SK-N-SH treated with all-trans-retinoic acid at 6 μM for 48 hours (cell line): ENCODE measurements at regions not wholly inside any gene's neighbourhood (a gene's known extent, or its start where the extent isn't known, plus 50 kb on each side); places are given as distances from the start of the nearest gene placed in this dataset.

Experiments used
- ATAC-seq: fragments of 200-7000 bp; cut with Tn5 transposase; 3 replicates; pipeline ENCODE4 v1.9.1; 2020; ENCODE audit warnings: mild to moderate bottlenecking, moderate library complexity
- ARNTL ChIP-seq: fragments of 450-650 bp; formaldehyde crosslinking; IDR thresholded peaks from 2 replicates; pipeline ENCODE4 v1.5.0; 2020; ENCODE audit warnings: low read depth, mild to moderate bottlenecking, moderate library complexity, borderline replicate concordance
- BACH2 ChIP-seq: fragments of 250-450 bp; sonication (Bioruptor Pico); IDR thresholded peaks from 2 replicates; pipeline ENCODE4 v1.9.0; 2021; ENCODE audit warnings: mild to moderate bottlenecking, borderline replicate concordance
- CREB5 ChIP-seq: fragments of 250-450 bp; sonication (Bioruptor Pico); IDR thresholded peaks from 2 replicates; pipeline ENCODE4 v1.5.1; 2020; ENCODE audit warnings: low read depth, mild to moderate bottlenecking, moderate library complexity
- CSDC2 ChIP-seq: fragments of 250-450 bp; sonication (Bioruptor Pico); IDR thresholded peaks from 2 replicates; pipeline ENCODE4 v1.5.0; 2020; ENCODE audit warnings: mild to moderate bottlenecking, moderate library complexity
- CSRNP3 ChIP-seq: fragments of 250-450 bp; sonication (Bioruptor Pico); IDR thresholded peaks from 2 replicates; pipeline ENCODE4 v1.5.1; 2021; ENCODE audit warnings: mild to moderate bottlenecking, moderate library complexity
- ESRRG ChIP-seq: fragments of 250-450 bp; sonication (Bioruptor Pico); IDR thresholded peaks from 2 replicates; pipeline ENCODE4 v1.6.1; 2021; ENCODE audit warnings: mild to moderate bottlenecking
- GLIS3 ChIP-seq: fragments of 250-450 bp; sonication (Bioruptor Pico); IDR thresholded peaks from 2 replicates; pipeline ENCODE4 v1.5.0; 2020; ENCODE audit warnings: mild to moderate bottlenecking, moderate library complexity
- ISL1 ChIP-seq: fragments of 250-450 bp; sonication (Bioruptor Pico); IDR thresholded peaks from 2 replicates; pipeline ENCODE4 v2.1.2; 2022; ENCODE audit warnings: mild to moderate bottlenecking, moderate library complexity
- OSR1 ChIP-seq: fragments of 250-450 bp; sonication (Bioruptor Pico); IDR thresholded peaks from 2 replicates; pipeline ENCODE4 v1.8.0; 2022; ENCODE audit warnings: moderate library complexity, mild to moderate bottlenecking, inconsistent platforms
- PATZ1 ChIP-seq: fragments of 250-450 bp; sonication (Bioruptor Pico); IDR thresholded peaks from 2 replicates; pipeline ENCODE4 v1.8.0; 2020; ENCODE audit warnings: mild to moderate bottlenecking, moderate library complexity, borderline replicate concordance
- PPARA ChIP-seq: fragments of 250-450 bp; sonication (Bioruptor Pico); IDR thresholded peaks from 2 replicates; pipeline ENCODE4 v1.5.0; 2020; ENCODE audit warnings: mild to moderate bottlenecking, borderline replicate concordance
- RARB ChIP-seq: fragments of 250-450 bp; sonication (Bioruptor Pico); IDR thresholded peaks from 2 replicates; pipeline ENCODE4 v1.8.0; 2021; ENCODE audit warnings: mild to moderate bottlenecking, moderate library complexity
- SNAI2 ChIP-seq: fragments of 250-450 bp; sonication (Bioruptor Pico); IDR thresholded peaks from 2 replicates; pipeline ENCODE4 v1.5.0; 2020; ENCODE audit warnings: mild to moderate bottlenecking, moderate library complexity
- TCF4 ChIP-seq: fragments of 250-450 bp; sonication (Bioruptor Pico); IDR thresholded peaks from 2 replicates; pipeline ENCODE4 v1.8.0; 2021; ENCODE audit warnings: mild to moderate bottlenecking, moderate library complexity, borderline replicate concordance
- TOX ChIP-seq: fragments of 250-450 bp; sonication (Bioruptor Pico); IDR thresholded peaks from 2 replicates; pipeline ENCODE4 v1.8.0; 2021; ENCODE audit warnings: mild to moderate bottlenecking, moderate library complexity, borderline replicate concordance
- ZC3H10 ChIP-seq: fragments of 250-450 bp; sonication (Bioruptor Pico); IDR thresholded peaks from 2 replicates; pipeline ENCODE4 v1.5.1; 2021; ENCODE audit warnings: mild to moderate bottlenecking, moderate library complexity
- ZFP3 ChIP-seq: fragments of 250-450 bp; sonication (Bioruptor Pico); IDR thresholded peaks from 2 replicates; pipeline ENCODE4 v1.5.0; 2020; ENCODE audit warnings: mild to moderate bottlenecking, moderate library complexity
- ZNF565 ChIP-seq: fragments of 450-650 bp; formaldehyde crosslinking; conservative IDR thresholded peaks from 2 replicates; pipeline ENCODE4 v1.5.0; 2020; ENCODE audit warnings: low read depth, mild to moderate bottlenecking, moderate library complexity
- ZNF70 ChIP-seq: fragments of 450-650 bp; formaldehyde crosslinking; IDR thresholded peaks from 2 replicates; pipeline ENCODE4 v1.5.0; 2020; ENCODE audit warnings: mild to moderate bottlenecking, moderate library complexity
- ZNF8 ChIP-seq: fragments of 450-650 bp; formaldehyde crosslinking; IDR thresholded peaks from 2 replicates; pipeline ENCODE4 v1.5.0; 2020; ENCODE audit warnings: mild to moderate bottlenecking, moderate library complexity
- TF ChIP-seq, protein P1 (sequence below): fragments of 250-450 bp; sonication (Bioruptor Pico); IDR thresholded peaks from 2 replicates; pipeline ENCODE4 v1.8.0; 2021; ENCODE audit warnings: low read depth, mild to moderate bottlenecking, moderate library complexity, borderline replicate concordance
- TF ChIP-seq, protein P2 (sequence below): fragments of 250-450 bp; sonication (Bioruptor Pico); IDR thresholded peaks from 2 replicates; pipeline ENCODE4 v1.5.0; 2020; ENCODE audit warnings: mild to moderate bottlenecking, moderate library complexity

DNA sequence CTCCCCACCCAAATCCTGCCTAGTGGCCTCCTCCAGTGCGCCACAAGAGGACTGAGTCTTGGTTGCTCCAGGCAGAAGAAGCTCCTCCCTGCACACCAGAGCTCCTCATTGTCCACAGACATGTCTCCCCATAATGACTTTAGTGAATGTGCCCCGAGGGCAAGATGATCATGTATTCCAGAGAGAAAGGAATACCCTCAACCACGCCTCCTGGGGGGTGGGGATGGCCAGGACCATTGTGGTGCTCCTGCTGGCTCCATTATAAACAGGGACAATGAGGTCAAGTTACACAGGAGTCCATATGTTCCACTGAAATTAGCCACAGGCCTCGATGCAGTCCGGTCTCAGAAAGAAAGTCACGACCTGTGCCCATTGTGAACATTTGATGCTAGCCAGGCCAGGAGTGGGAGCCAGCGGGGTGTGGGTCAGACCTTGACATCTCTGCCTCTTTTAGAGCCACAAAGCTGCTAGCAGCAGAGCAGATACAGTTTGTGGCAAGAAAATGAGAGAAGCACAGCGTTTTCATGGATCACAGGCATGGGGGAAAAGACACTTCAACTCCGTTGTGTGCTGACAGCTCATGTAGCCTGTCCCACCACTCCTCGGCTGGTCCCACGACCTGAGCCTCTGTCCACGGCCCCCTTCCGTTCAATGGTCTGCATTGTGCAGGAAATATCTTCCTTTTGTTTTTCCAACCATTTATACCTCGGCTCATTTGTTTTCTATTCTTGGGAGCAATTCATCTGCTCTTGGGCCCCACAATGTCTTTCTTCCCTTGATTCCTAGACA lies 70.7 kb upstream of the FZD7 start:
- TF ChIP-seq, protein P1, sequence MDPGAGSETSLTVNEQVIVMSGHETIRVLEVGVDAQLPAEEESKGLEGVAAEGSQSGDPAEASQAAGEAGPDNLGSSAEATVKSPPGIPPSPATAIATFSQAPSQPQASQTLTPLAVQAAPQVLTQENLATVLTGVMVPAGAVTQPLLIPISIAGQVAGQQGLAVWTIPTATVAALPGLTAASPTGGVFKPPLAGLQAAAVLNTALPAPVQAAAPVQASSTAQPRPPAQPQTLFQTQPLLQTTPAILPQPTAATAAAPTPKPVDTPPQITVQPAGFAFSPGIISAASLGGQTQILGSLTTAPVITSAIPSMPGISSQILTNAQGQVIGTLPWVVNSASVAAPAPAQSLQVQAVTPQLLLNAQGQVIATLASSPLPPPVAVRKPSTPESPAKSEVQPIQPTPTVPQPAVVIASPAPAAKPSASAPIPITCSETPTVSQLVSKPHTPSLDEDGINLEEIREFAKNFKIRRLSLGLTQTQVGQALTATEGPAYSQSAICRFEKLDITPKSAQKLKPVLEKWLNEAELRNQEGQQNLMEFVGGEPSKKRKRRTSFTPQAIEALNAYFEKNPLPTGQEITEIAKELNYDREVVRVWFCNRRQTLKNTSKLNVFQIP (CRISPR knock-in tag) = no peak
- TF ChIP-seq CSRNP3 (CRISPR knock-in tag) (no peak), TCF4 (no peak), TOX (CRISPR knock-in tag) (no peak), OSR1 (no peak), CREB5 (no peak), ZNF565 (CRISPR knock-in tag) (no peak), ZFP3 (CRISPR knock-in tag) (no peak), BACH2 (no peak), SNAI2 (no peak), ARNTL (CRISPR knock-in tag) (no peak), PPARA (no peak), ZC3H10 (no peak), ZNF70 (CRISPR knock-in tag) (no peak), PATZ1 (CRISPR knock-in tag) (no peak), ZNF8 (CRISPR knock-in tag) (no peak), RARB (CRISPR knock-in tag) (no peak), GLIS3 (CRISPR knock-in tag) (no peak), ISL1 (CRISPR knock-in tag) (no peak)
- TF ChIP-seq, protein P2, sequence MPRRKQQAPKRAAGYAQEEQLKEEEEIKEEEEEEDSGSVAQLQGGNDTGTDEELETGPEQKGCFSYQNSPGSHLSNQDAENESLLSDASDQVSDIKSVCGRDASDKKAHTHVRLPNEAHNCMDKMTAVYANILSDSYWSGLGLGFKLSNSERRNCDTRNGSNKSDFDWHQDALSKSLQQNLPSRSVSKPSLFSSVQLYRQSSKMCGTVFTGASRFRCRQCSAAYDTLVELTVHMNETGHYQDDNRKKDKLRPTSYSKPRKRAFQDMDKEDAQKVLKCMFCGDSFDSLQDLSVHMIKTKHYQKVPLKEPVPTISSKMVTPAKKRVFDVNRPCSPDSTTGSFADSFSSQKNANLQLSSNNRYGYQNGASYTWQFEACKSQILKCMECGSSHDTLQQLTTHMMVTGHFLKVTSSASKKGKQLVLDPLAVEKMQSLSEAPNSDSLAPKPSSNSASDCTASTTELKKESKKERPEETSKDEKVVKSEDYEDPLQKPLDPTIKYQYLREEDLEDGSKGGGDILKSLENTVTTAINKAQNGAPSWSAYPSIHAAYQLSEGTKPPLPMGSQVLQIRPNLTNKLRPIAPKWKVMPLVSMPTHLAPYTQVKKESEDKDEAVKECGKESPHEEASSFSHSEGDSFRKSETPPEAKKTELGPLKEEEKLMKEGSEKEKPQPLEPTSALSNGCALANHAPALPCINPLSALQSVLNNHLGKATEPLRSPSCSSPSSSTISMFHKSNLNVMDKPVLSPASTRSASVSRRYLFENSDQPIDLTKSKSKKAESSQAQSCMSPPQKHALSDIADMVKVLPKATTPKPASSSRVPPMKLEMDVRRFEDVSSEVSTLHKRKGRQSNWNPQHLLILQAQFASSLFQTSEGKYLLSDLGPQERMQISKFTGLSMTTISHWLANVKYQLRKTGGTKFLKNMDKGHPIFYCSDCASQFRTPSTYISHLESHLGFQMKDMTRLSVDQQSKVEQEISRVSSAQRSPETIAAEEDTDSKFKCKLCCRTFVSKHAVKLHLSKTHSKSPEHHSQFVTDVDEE (CRISPR knock-in tag) = no peak
- ATAC-seq = no peak

DNA sequence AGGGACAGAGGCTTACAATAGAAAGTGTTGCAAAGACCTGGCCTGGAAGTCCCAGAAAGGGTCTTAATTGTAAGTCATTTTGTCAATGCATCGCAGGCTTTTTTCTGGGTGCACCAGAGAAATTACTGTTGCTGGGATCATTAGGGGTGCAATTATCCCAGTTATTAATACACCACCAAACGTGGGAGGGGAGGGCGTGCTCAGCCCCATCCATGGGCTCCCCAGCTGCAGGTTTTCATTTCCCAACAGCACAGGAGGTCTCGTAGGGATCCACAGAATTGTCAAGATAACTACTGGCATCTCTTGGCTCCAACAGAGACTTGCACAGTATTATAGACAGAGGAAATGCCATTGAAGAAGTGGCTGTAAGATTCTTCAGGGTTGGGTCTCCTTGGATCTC lies 69.6 kb upstream of the FZD7 start:
- ATAC-seq = no peak
- TF ChIP-seq ZFP3 (CRISPR knock-in tag) (no peak), ZNF70 (CRISPR knock-in tag) (no peak), BACH2 (no peak), CREB5 (no peak), SNAI2 (no peak), ZC3H10 (no peak), ARNTL (CRISPR knock-in tag) (no peak), PPARA (no peak), ZNF565 (CRISPR knock-in tag) (no peak), CSRNP3 (CRISPR knock-in tag) (no peak), ESRRG (no peak), CSDC2 (no peak), RARB (CRISPR knock-in tag) (no peak), ZNF8 (CRISPR knock-in tag) (no peak), TOX (CRISPR knock-in tag) (no peak)
- TF ChIP-seq, protein P2 (CRISPR knock-in tag) = no peak
- TF ChIP-seq, all 23 proteins: peak for 0
